ENCODE measurements at regions not wholly inside any gene's neighbourhood (a gene's known extent, or its start where the extent isn't known, plus 50 kb on each side); places are given as distances from the start of the nearest gene placed in this dataset.
A peak's percentile ranks its signal among the peaks of the same experiment; 100 is the strongest.

GRCh38 chr5:142459209-142459608, 134.4 kb upstream of the SPRY4 start:
- no peak for DNase-seq (ENCODE audit: low spot score)
- Histone ChIP-seq H3K4me1 (ENCODE audit: insufficient read depth, low read length) (no peaks in the 10 kb centered on the region), H3K4me3 (replicated peaks in 1 of 3; ENCODE audit: insufficient read depth in 1 of 3, low read depth in 2 of 3, low read length in 3 of 3) (no peak overlapping the region), H3K4me2 (ENCODE audit: low read depth, low read length) (no peak overlapping the region), H3K27me3 (ENCODE audit: control insufficient read depth in 1 of 2, insufficient read depth in 2 of 2, low read length in 2 of 2) (no peaks in the 10 kb centered on the region), H3K9me3 (ENCODE audit: low read length) (no peaks in the 10 kb centered on the region), H4K20me1 (ENCODE audit: insufficient read depth, low read length) (no peaks in the 10 kb centered on the region), H2AFZ (ENCODE audit: low read length) (no peak overlapping the region), H3K27ac (ENCODE audit: extremely low read length, insufficient read depth, low read length) (no peak overlapping the region), H3K9ac (ENCODE audit: insufficient read depth, low read depth, low read length) (no peak overlapping the region), H3K36me3 (replicated peaks in 1 of 2; ENCODE audit: control insufficient read depth in 1 of 2, insufficient read depth in 2 of 2, low read length in 2 of 2) (no peaks in the 10 kb centered on the region), H3K79me2 (ENCODE audit: insufficient read depth, low read length) (no peaks in the 10 kb centered on the region)
- BruUV-seq (replicated peaks) = no TSS peak
- peak; percentile 27; the same call in 1 of the 3 replicates for ATAC-seq
- FAIRE-seq = no peak
- ChIA-PET CTCF (ENCODE audit: low intra/inter-chr PET ratio, low total read pairs) (no interaction called here), POLR2A (no interaction called here)
- TF ChIP-seq ZNF570 (CRISPR knock-in tag; IDR thresholded peaks at IDR 0.05; ENCODE audit: borderline replicate concordance) (no peak), ZNF672 (CRISPR knock-in tag; IDR thresholded peaks at IDR 0.05) (no peak), ZNF235 (CRISPR knock-in tag; IDR thresholded peaks at IDR 0.05; ENCODE audit: borderline replicate concordance) (no peak), THAP7 (CRISPR knock-in tag; IDR thresholded peaks at IDR 0.05) (no peak), MIER2 (CRISPR knock-in tag; IDR thresholded peaks at IDR 0.05) (0 out of 2 replicates have a peak, but pooled peaks have one; percentile 64), SRY (CRISPR knock-in tag; IDR thresholded peaks at IDR 0.05) (no peak), REST (IDR thresholded peaks at IDR 0.05; ENCODE audit: borderline replicate concordance in 1 of 2, low read depth in 1 of 2, low read length in 2 of 2) (peak; percentile 44 to 88)
- in situ Hi-C loops (cut with HindIII; ENCODE audit: extremely low pct_ligation_motif_present, low pct_unique_long_range_greater_than_20kb) = no loop called here
- whole genome bisulfite sequencing (ENCODE audit: low lambda C conversion rate) = no CpG with 5 or more reads among the region's 1 CpG
- intact Hi-C loops (cut with micrococcal nuclease; ENCODE audit: unreplicated experiment) = no loop called here
